ENCODE measurements at regions not wholly inside any gene's neighbourhood (a gene's known extent, or its start where the extent isn't known, plus 50 kb on each side); places are given as distances from the start of the nearest gene placed in this dataset.

GRCh38 chr2:51846018-51846417 is 814.1 kb upstream of the NRXN1 start:
- Histone ChIP-seq H3K9me3 (ENCODE audit: control insufficient read depth in 3 of 3, low read length in 3 of 3) (peaks cover 0 to 2% (median 0%) of the 10 kb centered on the region in 3 donors), H3K27ac (ENCODE audit: low read depth, low read length) (no peak overlapping the region), H3K27me3 (ENCODE audit: control insufficient read depth in 3 of 3, insufficient read depth in 3 of 3, low read length in 3 of 3) (no peaks in the 10 kb centered on the region), H3K9ac (ENCODE audit: low read depth in 1 of 3, low read length in 3 of 3) (no peak overlapping the region), H3K36me3 (ENCODE audit: control insufficient read depth in 3 of 3, insufficient read depth in 3 of 3, low read length in 3 of 3) (no peaks in the 10 kb centered on the region), H3K4me3 (ENCODE audit: low read length in 3 of 3) (no peak overlapping the region), H3K4me1 (ENCODE audit: control insufficient read depth in 3 of 3, insufficient read depth in 3 of 3, low read length in 3 of 3) (no peaks in the 10 kb centered on the region)

- Histone ChIP-seq H3K27ac (ENCODE audit: low read depth, low read length) (no peak overlapping the region), H3K9ac (ENCODE audit: low read depth in 1 of 3, low read length in 3 of 3) (no peak overlapping the region), H3K36me3 (ENCODE audit: control insufficient read depth in 3 of 3, insufficient read depth in 3 of 3, low read length in 3 of 3) (no peaks in the 10 kb centered on the region), H3K4me3 (ENCODE audit: low read length in 3 of 3) (no peak overlapping the region), H3K9me3 (ENCODE audit: control insufficient read depth in 3 of 3, low read length in 3 of 3) (peaks cover 0 to 2% (median 0%) of the 10 kb centered on the region in 3 donors), H3K27me3 (ENCODE audit: control insufficient read depth in 3 of 3, insufficient read depth in 3 of 3, low read length in 3 of 3) (no peaks in the 10 kb centered on the region), H3K4me1 (ENCODE audit: control insufficient read depth in 3 of 3, insufficient read depth in 3 of 3, low read length in 3 of 3) (no peaks in the 10 kb centered on the region)
Observed at GRCh38 chr2:51844596-51844995, 812.7 kb upstream of the NRXN1 start.

GRCh38 chr2:51829477-51829876 is 797.5 kb upstream of the NRXN1 start:
- Histone ChIP-seq H3K27ac (ENCODE audit: low read depth, low read length) (no peak overlapping the region), H3K4me1 (ENCODE audit: control insufficient read depth in 3 of 3, insufficient read depth in 3 of 3, low read length in 3 of 3) (no peaks in the 10 kb centered on the region), H3K9ac (ENCODE audit: low read depth in 1 of 3, low read length in 3 of 3) (no peak overlapping the region), H3K36me3 (ENCODE audit: control insufficient read depth in 3 of 3, insufficient read depth in 3 of 3, low read length in 3 of 3) (no peaks in the 10 kb centered on the region), H3K9me3 (ENCODE audit: control insufficient read depth in 3 of 3, low read length in 3 of 3) (no peaks in the 10 kb centered on the region), H3K4me3 (ENCODE audit: low read length in 3 of 3) (no peak overlapping the region), H3K27me3 (ENCODE audit: control insufficient read depth in 3 of 3, insufficient read depth in 3 of 3, low read length in 3 of 3) (no peaks in the 10 kb centered on the region)

- H3K4me1 ChIP-seq (ENCODE audit: control insufficient read depth in 3 of 3, insufficient read depth in 3 of 3, low read length in 3 of 3): no peaks in the 10 kb centered on the region
- no peaks in the 10 kb centered on the region for H3K27me3 ChIP-seq (ENCODE audit: control insufficient read depth in 3 of 3, insufficient read depth in 3 of 3, low read length in 3 of 3)
- H3K9me3 ChIP-seq (ENCODE audit: control insufficient read depth in 3 of 3, low read length in 3 of 3): no peaks in the 10 kb centered on the region
- no peak overlapping the region for H3K9ac ChIP-seq (ENCODE audit: low read depth in 1 of 3, low read length in 3 of 3)
- H3K36me3 ChIP-seq (ENCODE audit: control insufficient read depth in 3 of 3, insufficient read depth in 3 of 3, low read length in 3 of 3): no peaks in the 10 kb centered on the region
- H3K27ac ChIP-seq (ENCODE audit: low read depth, low read length): no peak overlapping the region
- H3K4me3 ChIP-seq (ENCODE audit: low read length in 3 of 3): no peak overlapping the region
Observed at GRCh38 chr2:51825823-51826222, 793.9 kb upstream of the NRXN1 start.

GRCh38 chr2:51813247-51813646 is 781.3 kb upstream of the NRXN1 start:
- no peaks in the 10 kb centered on the region for H3K27me3 ChIP-seq (ENCODE audit: control insufficient read depth in 3 of 3, insufficient read depth in 3 of 3, low read length in 3 of 3)
- H3K4me3 ChIP-seq (ENCODE audit: low read length in 3 of 3): no peak overlapping the region
- H3K36me3 ChIP-seq (ENCODE audit: control insufficient read depth in 3 of 3, insufficient read depth in 3 of 3, low read length in 3 of 3): no peaks in the 10 kb centered on the region
- H3K27ac ChIP-seq (ENCODE audit: low read depth, low read length): no peak overlapping the region
- H3K9me3 ChIP-seq (ENCODE audit: control insufficient read depth in 3 of 3, low read length in 3 of 3): no peaks in the 10 kb centered on the region
- H3K4me1 ChIP-seq (ENCODE audit: control insufficient read depth in 3 of 3, insufficient read depth in 3 of 3, low read length in 3 of 3): no peaks in the 10 kb centered on the region
- no peak overlapping the region for H3K9ac ChIP-seq (ENCODE audit: low read depth in 1 of 3, low read length in 3 of 3)

- Histone ChIP-seq H3K4me1 (ENCODE audit: control insufficient read depth in 3 of 3, insufficient read depth in 3 of 3, low read length in 3 of 3) (no peaks in the 10 kb centered on the region), H3K27ac (ENCODE audit: low read depth, low read length) (no peak overlapping the region), H3K9me3 (ENCODE audit: control insufficient read depth in 3 of 3, low read length in 3 of 3) (no peaks in the 10 kb centered on the region), H3K9ac (ENCODE audit: low read depth in 1 of 3, low read length in 3 of 3) (no peak overlapping the region), H3K36me3 (ENCODE audit: control insufficient read depth in 3 of 3, insufficient read depth in 3 of 3, low read length in 3 of 3) (no peaks in the 10 kb centered on the region), H3K4me3 (ENCODE audit: low read length in 3 of 3) (no peak overlapping the region), H3K27me3 (ENCODE audit: control insufficient read depth in 3 of 3, insufficient read depth in 3 of 3, low read length in 3 of 3) (no peaks in the 10 kb centered on the region)
Observed at GRCh38 chr2:51812138-51812866, 780.4 kb upstream of the NRXN1 start.

- H3K9me3 ChIP-seq (ENCODE audit: control insufficient read depth in 3 of 3, low read length in 3 of 3): no peaks in the 10 kb centered on the region
- no peak overlapping the region for H3K4me3 ChIP-seq (ENCODE audit: low read length in 3 of 3)
- no peaks in the 10 kb centered on the region for H3K36me3 ChIP-seq (ENCODE audit: control insufficient read depth in 3 of 3, insufficient read depth in 3 of 3, low read length in 3 of 3)
- no peak overlapping the region for H3K9ac ChIP-seq (ENCODE audit: low read depth in 1 of 3, low read length in 3 of 3)
- H3K4me1 ChIP-seq (ENCODE audit: control insufficient read depth in 3 of 3, insufficient read depth in 3 of 3, low read length in 3 of 3): no peaks in the 10 kb centered on the region
- no peaks in the 10 kb centered on the region for H3K27me3 ChIP-seq (ENCODE audit: control insufficient read depth in 3 of 3, insufficient read depth in 3 of 3, low read length in 3 of 3)
- no peak overlapping the region for H3K27ac ChIP-seq (ENCODE audit: low read depth, low read length)
Observed at GRCh38 chr2:51810197-51810596, 778.3 kb upstream of the NRXN1 start.

- Histone ChIP-seq H3K9ac (ENCODE audit: low read depth in 1 of 3, low read length in 3 of 3) (no peak overlapping the region), H3K4me1 (ENCODE audit: control insufficient read depth in 3 of 3, insufficient read depth in 3 of 3, low read length in 3 of 3) (no peaks in the 10 kb centered on the region), H3K27me3 (ENCODE audit: control insufficient read depth in 3 of 3, insufficient read depth in 3 of 3, low read length in 3 of 3) (no peaks in the 10 kb centered on the region), H3K4me3 (ENCODE audit: low read length in 3 of 3) (no peak overlapping the region), H3K27ac (ENCODE audit: low read depth, low read length) (no peak overlapping the region), H3K36me3 (ENCODE audit: control insufficient read depth in 3 of 3, insufficient read depth in 3 of 3, low read length in 3 of 3) (no peaks in the 10 kb centered on the region), H3K9me3 (ENCODE audit: control insufficient read depth in 3 of 3, low read length in 3 of 3) (no peaks in the 10 kb centered on the region)
Observed at GRCh38 chr2:51807229-51807628, 775.3 kb upstream of the NRXN1 start.

- no peak overlapping the region for H3K9ac ChIP-seq (ENCODE audit: low read depth in 1 of 3, low read length in 3 of 3)
- no peak overlapping the region for H3K27ac ChIP-seq (ENCODE audit: low read depth, low read length)
- H3K36me3 ChIP-seq (ENCODE audit: control insufficient read depth in 3 of 3, insufficient read depth in 3 of 3, low read length in 3 of 3): no peaks in the 10 kb centered on the region
- no peak overlapping the region for H3K4me3 ChIP-seq (ENCODE audit: low read length in 3 of 3)
- peaks cover 0 to 2% (median 0%) of the 10 kb centered on the region in 3 donors for H3K9me3 ChIP-seq (ENCODE audit: control insufficient read depth in 3 of 3, low read length in 3 of 3)
- H3K4me1 ChIP-seq (ENCODE audit: control insufficient read depth in 3 of 3, insufficient read depth in 3 of 3, low read length in 3 of 3): no peaks in the 10 kb centered on the region
- no peaks in the 10 kb centered on the region for H3K27me3 ChIP-seq (ENCODE audit: control insufficient read depth in 3 of 3, insufficient read depth in 3 of 3, low read length in 3 of 3)
Observed at GRCh38 chr2:51795248-51795888, 763.4 kb upstream of the NRXN1 start.

GRCh38 chr2:51791496-51791895 is 759.6 kb upstream of the NRXN1 start:
- Histone ChIP-seq H3K9me3 (ENCODE audit: control insufficient read depth in 3 of 3, low read length in 3 of 3) (peaks cover 0 to 2% (median 0%) of the 10 kb centered on the region in 3 donors), H3K27me3 (ENCODE audit: control insufficient read depth in 3 of 3, insufficient read depth in 3 of 3, low read length in 3 of 3) (no peaks in the 10 kb centered on the region), H3K4me1 (ENCODE audit: control insufficient read depth in 3 of 3, insufficient read depth in 3 of 3, low read length in 3 of 3) (no peaks in the 10 kb centered on the region), H3K9ac (ENCODE audit: low read depth in 1 of 3, low read length in 3 of 3) (no peak overlapping the region), H3K27ac (ENCODE audit: low read depth, low read length) (no peak overlapping the region), H3K36me3 (ENCODE audit: control insufficient read depth in 3 of 3, insufficient read depth in 3 of 3, low read length in 3 of 3) (no peaks in the 10 kb centered on the region), H3K4me3 (ENCODE audit: low read length in 3 of 3) (no peak overlapping the region)
